ENCODE measurements at regions not wholly inside any gene's neighbourhood (a gene's known extent, or its start where the extent isn't known, plus 50 kb on each side); places are given as distances from the start of the nearest gene placed in this dataset.
"Not testable (repeated sequence)": the region's sequence is repeated elsewhere in the genome, so short reads cannot be mapped to it uniquely, and the experiment has no call there.

DNA sequence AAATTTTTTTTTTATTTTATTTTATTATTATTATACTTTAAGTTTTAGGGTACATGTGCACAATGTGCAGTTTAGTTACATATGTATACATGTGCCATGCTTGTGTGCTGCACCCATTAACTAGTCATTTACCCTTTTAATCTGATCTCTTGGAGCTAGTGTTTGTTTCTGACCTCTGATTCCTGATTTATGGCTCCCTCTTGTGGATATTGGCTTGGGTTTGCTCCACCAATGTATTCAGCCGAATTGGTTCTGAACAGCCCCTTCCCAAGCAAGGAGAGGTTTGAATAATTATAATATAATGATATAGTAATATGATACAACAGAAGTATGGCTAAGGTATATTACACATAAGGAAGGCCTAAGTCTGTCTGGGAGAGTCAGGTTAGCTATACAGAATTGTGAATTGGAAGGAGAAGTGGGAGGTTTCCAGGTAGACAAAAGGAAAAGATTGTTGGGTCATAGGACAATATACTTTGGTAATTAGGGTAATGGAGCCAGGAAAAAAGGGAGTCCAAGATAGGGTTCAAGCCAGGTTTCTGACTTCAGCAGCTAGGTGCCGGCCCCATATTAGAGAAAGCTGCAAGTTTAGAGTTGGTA lies 53.1 kb upstream of the HMCN1 start:
- DNase-seq = no peak

DNA sequence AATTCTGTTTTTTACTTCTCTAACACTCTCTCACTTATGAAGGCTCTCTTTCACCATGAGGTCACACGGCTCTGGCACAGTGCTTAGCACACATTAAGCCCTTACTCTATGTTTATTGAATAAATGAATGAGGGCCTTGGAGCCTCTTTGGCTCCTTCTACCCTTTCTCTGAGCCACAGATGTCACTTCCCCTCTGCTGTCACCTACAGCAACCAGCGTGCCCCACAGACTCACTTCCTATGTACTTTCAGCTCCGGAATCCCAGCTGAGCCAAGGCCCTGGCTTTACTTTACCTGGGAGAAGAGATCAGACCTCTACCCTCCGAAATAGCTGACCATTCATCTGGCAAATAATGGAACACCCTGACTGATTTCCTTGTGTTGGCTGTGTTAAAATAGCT lies 53.7 kb upstream of the HMCN1 start:
- DNase-seq = no peak

DNA sequence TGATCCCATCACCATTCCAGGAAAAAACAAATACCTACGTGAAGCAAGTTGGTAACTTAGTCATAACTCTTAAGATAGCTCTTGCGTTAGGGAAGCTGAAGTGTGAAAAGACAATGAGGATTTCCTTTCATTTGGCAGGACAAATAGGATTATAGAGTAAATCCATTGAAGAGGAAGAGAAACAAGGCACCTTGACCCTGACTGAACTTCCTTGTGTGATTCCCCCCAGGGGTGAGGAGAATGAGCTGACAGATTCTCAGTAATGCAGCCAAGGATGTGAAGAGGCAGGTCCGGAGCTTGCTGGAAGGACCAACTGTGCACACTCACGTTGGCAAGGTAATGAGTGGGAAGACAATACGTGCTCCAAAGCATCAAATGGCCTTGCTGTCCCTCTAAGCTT lies 55.0 kb upstream of the HMCN1 start:
- DNase-seq = no peak

DNA sequence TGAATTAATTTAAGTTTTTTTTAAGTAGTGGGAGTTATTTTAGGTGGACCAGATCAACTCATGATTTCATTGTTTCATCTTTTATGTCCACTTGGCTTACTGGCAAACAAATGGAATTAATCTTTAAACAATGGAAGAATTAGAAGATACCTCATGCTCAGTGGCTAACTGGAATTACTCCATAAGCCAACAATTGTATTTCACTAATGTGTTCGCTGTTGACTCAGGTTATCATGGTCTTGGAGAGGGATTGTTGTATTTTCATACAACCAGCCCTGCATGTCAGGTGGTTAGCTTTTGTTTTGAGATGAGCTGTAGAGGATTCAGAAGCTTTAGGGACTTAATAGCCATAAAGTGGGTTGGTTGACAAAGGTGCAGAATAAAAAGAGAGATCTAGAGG lies 57.2 kb upstream of the HMCN1 start:
- no peak for DNase-seq

DNA sequence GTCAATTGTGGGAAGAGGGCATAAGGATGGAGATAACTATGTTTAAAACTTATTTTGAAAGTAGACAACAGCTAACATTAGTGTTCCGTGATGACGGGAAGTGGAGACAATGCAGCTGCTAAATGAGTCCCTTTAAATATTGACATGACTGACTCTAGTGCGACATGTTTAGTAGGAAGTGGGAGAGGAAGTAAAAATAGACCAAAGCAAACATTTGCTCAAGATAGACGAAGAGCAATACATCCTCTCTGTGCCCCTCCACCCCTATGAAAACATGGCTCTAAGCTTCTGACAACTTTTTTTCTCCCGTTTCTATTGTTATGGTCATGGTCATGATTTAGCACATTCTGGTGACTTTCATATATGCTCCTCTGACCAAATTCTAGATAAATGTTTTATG lies 60.0 kb upstream of the HMCN1 start:
- no peak for DNase-seq

DNA sequence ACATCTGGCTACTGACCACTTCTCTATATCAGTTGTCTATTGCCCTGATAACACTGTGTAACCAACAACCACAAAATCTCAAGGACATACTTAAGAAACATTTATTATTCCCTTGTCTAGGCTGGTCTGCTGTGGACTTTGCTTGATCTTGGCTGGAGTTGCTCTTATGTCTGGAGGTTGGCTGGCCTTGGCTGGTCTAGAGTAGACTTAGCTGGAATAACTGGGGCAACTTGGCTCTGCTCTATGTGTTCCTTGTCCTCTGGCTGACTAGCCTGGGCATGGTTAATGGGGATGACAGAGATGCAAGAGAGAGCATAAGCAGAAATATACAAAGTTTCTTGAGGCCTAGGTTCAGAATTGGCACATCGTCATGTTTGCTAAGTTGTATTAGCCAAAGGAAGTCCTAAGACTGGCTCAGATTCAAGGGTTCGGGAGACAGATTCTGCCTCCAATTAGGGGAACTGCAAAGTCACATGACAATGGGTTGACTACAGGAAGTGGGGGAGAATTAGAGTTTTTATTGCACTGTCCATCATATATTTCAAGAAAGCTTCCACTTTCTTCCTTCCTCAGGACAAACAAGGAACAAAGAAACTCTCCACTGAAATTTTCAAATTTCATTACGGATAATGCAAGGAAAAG lies 61.4 kb upstream of the HMCN1 start:
- no peak for DNase-seq

DNA sequence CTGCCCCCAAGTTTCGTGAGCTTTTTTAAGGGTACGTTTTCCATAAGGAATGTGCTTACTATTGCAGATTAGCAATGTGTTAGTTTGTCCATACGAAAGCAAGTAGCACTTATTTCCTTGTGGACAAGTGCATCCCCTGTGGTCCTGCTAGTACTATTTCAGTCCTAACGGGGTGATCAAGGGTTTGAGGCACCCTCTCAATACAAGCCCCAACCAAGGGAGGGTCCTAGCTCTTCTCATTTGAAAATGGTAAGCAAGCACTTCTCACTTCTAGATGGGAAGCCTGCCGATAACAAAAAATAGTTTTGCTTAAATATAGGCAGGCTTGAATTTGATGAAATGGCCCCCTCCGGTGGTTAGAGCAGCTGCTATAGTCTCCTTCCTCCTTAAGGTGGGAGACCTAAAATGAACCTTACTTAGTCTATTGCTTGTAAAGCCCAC lies 64.0 kb upstream of the HMCN1 start:
- DNase-seq = peak; percentile 10 to 27

DNA sequence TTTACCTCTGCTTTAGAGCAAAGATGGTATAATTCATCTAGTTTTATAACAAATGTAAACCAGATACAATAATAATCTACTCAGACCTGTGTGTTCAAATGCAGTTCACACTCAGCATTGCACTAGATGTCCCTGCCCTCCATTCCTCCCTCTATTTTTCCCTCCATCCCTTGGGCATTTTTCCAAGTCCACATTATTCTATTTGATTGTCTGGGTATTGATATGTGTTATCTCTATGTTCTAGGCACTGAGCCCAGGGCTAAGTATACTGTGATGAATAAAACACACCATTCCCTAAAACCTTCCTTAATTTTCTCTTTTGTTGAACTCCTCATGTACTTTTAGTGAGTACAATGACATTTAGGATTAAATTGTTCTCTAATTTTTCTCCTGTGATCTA lies 66.2 kb upstream of the HMCN1 start:
- DNase-seq = no peak

DNA sequence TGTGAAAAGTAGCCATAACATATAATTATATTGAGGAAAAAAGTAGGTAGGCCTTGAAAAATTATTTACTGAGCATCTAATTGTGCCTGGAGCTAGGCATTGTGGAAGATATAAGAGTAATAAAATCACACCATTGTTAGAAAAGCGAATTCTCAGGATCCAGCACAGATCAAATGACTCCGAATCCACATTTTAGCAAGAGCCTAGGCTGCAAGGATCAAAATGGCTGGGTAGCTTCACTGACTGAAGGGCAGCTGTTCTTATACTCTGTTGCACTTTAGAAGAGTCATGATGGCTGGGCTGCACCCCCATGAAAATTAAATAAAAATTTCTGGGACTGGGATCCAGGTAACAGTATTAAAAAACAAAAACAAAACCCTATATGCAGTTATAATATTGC lies 67.6 kb upstream of the HMCN1 start:
- no peak for DNase-seq

DNA sequence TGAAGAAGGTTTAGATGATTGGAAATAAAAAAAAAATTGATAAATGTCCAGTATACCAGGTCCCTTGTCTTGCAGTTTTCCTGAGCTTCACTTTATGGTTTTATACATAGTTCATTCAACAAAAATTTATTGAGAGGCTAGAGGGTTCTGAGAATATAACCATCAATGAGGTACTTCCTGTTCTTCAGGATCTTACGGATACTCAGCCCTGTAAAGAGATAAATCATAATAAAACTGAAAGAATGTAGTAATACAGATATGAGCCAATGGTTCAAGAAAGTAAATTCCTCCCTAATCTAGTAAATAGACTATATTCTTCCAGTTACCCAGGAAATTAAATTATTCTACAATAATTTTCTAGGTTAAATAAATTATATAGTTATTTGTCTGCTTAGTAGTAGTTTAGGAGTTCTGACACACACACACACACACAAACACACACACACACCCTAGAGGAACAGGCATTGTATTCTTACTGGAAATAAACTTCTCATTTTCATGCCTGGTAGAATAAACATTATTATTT lies 70.4 kb upstream of the HMCN1 start:
- DNase-seq = no peak

DNA sequence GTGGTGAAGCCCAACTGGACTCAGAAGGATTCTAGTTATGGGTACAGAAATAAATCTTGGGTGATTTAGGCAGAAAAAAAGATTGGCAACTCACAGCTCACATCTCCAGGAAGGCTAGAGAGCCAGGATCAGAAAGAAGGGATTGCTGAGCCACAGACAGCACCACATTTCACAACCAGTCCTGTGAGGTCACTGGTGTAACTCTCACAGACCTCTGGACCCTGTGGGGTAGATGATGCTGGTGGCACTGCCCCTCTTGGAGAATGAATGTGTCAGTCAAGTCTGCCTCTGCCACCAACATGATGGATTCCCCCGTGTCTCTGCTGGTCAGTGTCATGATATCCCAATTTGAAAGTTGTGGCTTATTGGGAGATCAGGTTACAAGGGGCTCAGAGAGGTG lies 70.9 kb upstream of the HMCN1 start:
- DNase-seq = no peak

DNA sequence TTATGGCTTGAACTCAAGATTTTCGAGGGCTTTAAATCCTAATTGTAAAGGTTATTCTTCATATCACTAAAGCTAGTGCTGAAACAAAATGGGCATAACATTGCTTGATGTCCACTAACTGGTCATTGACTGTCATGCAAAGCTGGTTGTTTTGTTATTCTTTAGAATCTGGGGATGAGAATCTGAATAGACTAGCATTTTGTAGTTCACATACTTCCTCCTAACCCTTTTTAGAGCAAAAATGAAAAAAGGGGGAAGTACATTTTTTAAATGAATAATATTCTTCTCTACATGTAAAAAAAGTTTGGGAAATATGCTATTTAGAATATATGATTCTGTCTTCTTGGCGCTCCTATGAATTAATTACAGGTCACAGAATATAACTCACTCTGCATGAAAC lies 72.2 kb upstream of the HMCN1 start:
- no peak for DNase-seq

DNA sequence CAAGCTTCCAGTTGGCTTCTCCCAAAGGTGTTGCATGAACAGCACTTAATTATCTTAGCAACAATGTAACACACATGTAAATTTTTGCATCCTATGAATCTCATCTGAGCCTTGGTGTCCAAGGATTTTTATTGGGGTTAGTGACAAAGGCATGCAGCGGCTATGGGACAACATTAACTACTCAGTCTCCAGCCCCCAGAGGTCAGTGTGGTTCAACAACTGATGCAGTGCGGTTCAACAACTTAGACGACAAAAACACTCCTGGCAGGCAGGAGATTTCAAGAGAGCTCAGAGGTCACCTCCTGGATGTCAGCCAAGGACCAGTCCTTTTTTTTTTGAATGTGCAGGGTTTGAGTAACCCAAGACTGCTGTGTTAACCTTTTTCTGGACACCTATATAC lies 77.5 kb upstream of the HMCN1 start:
- DNase-seq = no peak

DNA sequence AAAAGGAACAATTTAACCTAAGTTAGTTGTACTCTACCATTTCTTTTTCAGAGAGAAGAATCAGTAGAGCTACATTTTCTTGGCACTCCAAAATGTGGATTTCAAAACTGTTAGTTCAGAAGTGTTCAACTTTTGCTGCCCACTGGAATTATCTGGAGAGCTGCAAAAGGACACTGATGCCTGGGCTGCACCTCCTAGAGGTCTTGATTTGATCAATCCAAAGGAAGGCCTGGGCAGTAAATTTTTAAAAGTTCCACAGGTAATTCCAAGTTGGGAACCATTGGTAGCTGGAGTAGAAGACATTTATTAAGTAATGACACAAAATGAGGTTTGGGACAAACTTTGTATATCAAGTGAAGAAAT lies 79.3 kb upstream of the HMCN1 start:
- DNase-seq = no peak

DNA sequence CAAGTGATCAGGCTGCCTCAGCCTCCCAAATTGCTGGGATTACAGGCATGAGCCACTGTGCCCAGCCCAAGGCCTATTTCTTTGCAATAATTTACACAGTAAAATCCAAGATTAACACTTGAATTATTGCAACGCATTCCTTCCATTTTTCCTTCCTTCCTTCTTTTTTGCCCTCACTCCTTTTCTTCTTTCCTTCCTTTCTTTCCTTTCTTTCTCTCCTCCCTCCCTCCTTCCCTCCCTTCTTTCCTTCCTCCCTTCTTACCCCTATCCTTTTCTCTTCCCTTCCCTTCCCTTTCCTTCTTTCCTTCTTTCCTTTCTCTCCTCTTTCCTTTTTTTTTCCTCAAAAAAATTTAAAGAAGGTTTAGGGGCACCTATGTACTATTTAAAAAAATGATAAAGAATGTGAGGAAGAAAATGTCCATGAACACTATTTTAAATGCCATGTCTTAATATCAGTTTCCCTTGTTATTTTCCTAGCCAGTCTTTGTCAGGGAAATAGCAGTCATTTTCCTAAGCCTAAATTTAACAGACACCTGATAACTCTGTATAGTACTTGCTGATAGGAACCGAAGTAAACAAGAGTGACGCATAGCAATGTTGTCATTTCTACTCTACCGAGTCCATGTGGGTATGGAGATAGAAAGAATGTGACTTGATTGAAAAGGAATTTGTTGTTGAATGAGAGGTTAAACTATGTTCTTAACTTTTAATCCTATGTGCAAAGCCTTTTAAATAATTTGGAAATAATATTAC lies 79.8 kb upstream of the HMCN1 start:
- no peak for DNase-seq

DNA sequence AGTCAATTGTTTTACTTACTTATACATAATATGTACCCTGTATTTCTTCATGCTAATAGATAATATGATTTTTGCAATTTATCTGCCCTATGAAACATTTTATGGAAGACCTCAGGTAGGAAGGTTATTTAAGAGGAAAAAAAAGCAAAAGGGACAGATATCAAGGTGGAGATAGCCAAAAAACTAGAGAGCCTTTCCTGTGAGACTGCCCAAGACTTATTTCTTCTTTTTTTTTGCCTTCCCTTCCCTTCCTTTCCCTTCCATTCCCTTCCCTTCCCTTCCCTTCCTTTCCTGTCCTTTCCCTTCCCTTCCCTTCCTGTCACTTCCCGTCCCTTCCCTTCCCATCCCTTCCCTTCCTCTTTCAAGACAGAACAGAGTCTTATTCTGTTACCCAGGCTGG lies 80.6 kb upstream of the HMCN1 start:
- no peak for DNase-seq

DNA sequence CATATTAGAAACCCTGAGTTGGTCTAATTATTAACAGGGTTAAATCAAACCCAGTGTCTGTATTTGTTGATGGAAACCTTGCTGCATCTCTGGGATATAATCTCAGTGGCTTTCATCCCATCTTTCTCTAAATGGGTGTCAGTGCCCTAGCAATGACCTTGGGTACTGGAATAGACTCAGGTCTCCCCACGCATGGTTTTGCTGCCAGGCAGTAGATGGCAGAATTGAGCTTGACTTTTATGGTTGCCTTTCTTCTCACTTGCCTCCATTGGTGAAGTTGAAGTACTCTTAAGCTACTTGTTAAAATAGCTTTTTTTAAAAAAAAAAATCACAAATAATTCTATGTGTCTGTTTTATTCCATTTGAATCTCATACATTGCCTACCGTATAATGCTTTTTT lies 81.8 kb upstream of the HMCN1 start:
- no peak for DNase-seq

DNA sequence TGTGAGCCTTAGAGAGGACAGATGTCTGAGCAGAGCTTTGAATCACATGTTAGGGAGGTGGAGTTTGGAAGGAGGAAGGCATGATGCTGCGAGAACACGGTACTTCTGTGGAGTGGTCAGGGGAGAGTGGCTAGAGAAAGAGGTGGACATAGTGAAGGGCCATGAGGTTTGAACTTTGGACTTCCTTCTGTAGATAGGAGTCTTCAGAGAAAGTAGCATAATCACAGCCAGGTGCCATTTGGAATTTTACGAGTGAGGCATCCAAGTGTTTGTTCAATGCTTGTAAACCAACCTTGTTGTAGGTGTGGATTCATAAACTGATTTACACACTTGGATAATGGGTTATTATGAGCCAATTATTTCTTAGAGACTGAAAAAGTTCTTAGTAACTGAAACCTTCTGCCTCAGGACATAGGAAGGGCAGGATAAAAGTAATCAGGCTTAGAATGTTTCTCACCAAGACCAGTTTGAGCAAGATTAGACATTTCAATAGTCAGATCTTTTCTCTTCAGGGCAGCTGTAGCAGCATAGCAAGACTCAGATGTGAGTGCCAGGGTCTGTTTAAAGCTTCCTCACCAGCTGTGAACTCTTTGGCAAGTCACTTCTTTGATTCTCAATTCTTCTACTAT lies 83.5 kb upstream of the HMCN1 start:
- no peak for DNase-seq

DNA sequence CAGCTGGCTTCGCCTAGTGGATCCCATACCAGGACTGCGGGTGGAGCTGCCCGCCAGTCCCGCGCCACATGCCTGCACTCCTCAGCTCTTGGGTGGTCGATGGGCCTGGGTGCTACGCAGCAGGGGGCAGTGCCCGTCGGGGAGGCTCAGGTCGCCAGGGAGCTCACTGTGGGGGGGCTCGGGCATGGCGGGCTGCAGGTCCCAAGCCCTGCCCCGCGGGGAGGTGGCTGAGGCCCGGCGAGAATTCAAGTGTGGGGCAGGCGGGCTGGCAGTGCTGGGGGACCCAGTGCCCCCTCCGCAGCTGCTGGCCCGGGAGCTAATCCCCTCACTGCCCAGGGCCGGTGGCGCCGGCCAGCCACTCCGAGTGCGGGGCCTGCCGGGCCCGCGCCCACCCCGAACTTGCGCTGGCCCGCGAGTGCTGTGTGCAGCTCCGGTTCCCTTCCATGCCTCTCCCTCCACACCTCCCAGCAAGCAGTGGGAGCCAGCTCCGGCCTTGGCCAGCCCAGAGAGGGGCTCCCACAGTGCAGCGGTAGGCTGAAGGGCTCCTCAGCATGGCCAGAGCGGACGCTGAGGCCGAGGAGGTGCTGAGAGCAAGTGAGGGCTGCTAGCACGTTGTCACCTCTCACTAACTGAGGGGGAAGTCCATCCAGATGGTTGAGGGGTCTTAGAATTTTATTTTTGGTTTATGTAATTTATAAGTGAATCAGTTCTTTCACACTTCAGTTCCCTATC lies 85.2 kb upstream of the HMCN1 start:
- DNase-seq = no peak

DNA sequence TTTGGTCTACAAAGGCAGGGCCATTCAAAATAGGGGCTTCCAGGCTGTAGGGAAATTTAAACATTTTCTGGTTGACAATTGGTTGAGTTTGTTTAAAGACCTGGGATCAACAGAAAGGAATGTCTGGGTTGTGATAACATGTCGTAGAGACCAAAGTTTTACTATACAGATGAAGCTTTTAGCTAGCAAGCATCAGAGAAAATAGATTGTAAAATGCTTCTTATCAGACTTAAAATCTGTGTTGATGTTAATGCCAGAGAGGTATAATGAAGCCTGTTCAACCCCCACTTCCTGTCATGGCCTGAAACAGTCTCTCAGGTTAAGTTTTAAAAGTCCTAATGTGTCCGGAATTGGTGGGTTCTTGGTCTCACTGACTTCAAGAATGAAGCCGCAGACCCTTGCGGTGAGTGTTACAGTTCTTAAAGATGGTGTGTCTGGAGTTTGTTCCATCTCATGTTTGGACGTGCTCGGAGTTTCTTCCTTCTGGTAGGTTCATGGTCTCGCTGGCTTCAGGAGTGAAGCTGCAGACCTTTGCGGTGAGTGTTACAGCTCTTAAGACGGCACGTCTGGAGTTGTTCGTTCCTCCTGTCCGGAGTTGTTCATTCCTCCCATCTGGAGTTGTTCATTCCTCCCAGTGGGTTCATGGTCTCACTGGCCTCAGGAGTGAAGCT lies 86.5 kb upstream of the HMCN1 start:
- not testable (repeated sequence) for DNase-seq

DNA sequence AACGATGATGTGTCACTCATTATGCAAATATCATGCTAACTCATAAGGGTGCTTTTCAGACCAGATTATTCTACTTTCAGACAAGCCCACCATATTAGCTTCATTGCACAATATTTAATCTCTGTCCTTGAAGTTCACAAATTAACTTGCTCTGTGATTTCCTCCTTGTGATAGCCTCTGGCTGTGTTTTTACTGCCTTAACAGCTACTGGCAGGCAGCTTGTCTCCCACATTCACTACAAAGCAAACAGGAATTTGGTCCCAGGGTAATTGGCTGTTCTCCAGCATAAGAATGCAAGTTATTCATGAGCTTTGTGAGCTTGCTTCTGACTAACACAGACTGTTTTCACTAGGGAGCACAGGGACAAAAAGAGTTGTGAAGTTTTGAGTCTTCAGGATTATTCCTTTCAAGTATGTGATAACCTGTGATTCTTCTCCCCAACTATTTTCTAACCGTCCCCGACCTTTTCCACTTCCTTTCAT lies 87.9 kb upstream of the HMCN1 start:
- DNase-seq = no peak

DNA sequence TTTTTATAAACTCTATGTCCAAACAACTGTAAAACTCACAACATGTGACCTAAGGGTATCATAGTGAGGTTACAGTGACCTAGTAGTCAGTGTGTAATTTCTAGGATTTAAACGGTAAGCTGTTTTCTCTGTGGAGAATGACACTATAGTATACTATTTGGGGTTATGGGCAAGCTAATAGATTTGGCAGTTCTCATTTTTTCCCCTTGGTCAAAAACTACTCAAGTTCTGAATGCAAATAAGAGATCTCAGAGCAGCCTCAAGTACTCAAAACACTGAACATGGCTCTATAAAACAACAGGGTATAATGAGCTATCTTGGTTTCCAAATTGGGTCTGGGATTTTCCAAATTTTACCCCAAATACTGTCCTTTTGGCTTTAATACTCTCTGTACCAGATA lies 88.5 kb upstream of the HMCN1 start:
- DNase-seq = no peak

Measured in stimulated activated CD4-positive, alpha-beta T cell treated with anti-CD3 and anti-CD28 coated beads, Interleukin-4, amount 100 ng/mL, for 4 hours (primary cell).